RWPE2 (cell line): ENCODE measurements at regions not wholly inside any gene's neighbourhood (a gene's known extent, or its start where the extent isn't known, plus 50 kb on each side); places are given as distances from the start of the nearest gene placed in this dataset.

ENCODE experiments used
- ATAC-seq: fragments of 200-7000 bp; cut with Tn5 transposase; 3 replicates; pipeline ENCODE4 v1.9.1; 2021; ENCODE audit warnings: low read depth
- DNase-seq: peaks from one replicate; pipeline ENCODE4 v3.0.0-alpha.2; 2020; ENCODE audit warnings: low spot score
- H3K27ac ChIP-seq: fragments of 450-650 bp; 2 replicates; pipeline ENCODE4 v1.5.1; 2017; ENCODE audit warnings: mild to moderate bottlenecking; ENCODE audit not compliant: poor library complexity, severe bottlenecking
- H3K27me3 ChIP-seq: fragments of 250-450 bp; sonication (Bioruptor Pico); 2 replicates; pipeline ENCODE4 v1.5.1; 2021; ENCODE audit warnings: mild to moderate bottlenecking, moderate library complexity; ENCODE audit not compliant: insufficient read depth, poor library complexity, severe bottlenecking
- H3K36me3 ChIP-seq: fragments of 250-450 bp; sonication (Bioruptor Pico); 2 replicates; pipeline ENCODE4 v1.5.1; 2020; ENCODE audit warnings: low read depth, mild to moderate bottlenecking, moderate library complexity
- H3K4me1 ChIP-seq: fragments of 250-450 bp; sonication (Bioruptor Pico); 2 replicates; pipeline ENCODE4 v1.5.1; 2021; ENCODE audit warnings: mild to moderate bottlenecking, moderate library complexity; ENCODE audit not compliant: insufficient read depth, poor library complexity, severe bottlenecking
- H3K4me3 ChIP-seq: fragments of 250-450 bp; sonication (Bioruptor Pico); 2 replicates; pipeline ENCODE4 v1.5.1; 2021; ENCODE audit warnings: mild to moderate bottlenecking, moderate library complexity; ENCODE audit not compliant: severe bottlenecking
- H3K9me3 ChIP-seq: fragments of 250-450 bp; sonication (Bioruptor Pico); 2 replicates; pipeline ENCODE4 v1.5.1; 2021; ENCODE audit warnings: mild to moderate bottlenecking, moderate library complexity; ENCODE audit not compliant: severe bottlenecking
- TF ChIP-seq, protein P1 (sequence below): fragments of 450-650 bp; IDR thresholded peaks from one replicate; pipeline ENCODE4 v1.5.1; 2017; ENCODE audit warnings: mild to moderate bottlenecking, moderate library complexity; ENCODE audit not compliant: poor library complexity, severe bottlenecking

DNA sequence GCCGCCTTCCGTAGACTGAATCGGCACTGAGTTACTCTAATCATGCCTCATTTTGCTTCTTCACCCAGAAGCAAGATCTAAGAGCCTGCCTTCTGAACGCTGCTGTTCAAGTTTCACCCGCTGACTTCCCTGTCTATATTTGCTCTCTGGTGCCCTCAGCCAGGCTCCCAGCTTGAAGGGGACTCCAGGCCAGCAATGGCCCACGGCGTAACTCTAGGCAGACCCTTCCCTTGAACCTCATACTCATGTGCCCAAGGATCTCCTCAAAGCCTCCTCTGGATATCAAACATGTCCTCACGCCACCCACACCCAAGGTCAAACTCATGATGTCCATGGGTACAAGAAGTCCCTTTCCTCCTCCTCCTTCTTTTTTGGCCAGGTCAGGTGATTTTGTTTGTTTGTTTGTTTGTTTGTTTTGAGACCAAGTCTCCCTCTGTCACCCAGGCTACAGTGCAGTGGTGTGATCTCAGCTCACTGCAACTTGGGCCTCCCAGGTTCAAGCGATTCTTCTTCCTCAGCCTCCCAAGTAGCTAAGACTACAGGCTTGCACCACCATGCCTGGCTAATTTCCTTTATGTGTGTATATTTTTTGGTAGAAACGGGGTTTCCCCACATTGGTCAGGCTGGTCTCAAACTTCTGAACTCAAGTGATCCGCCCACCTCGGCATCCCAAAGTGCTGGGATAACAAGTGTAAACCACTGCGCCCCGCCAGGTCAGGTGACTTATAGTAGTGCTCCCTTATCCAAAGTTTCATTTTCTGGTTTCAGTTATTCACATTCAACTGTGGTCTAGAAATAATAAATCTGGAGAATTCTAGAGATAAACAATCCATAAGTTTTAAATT, 239.0 kb downstream of the SYK start:
- DNase-seq (no peak), ATAC-seq (no peak)
- Histone ChIP-seq H3K27ac (no peak overlapping the region), H3K4me3 (no peak overlapping the region), H3K27me3 (no peaks in the 10 kb centered on the region), H3K9me3 (no peaks in the 10 kb centered on the region), H3K4me1 (peaks cover 12% of the 10 kb centered on the region), H3K36me3 (no peaks in the 10 kb centered on the region)
- TF ChIP-seq, protein P1, sequence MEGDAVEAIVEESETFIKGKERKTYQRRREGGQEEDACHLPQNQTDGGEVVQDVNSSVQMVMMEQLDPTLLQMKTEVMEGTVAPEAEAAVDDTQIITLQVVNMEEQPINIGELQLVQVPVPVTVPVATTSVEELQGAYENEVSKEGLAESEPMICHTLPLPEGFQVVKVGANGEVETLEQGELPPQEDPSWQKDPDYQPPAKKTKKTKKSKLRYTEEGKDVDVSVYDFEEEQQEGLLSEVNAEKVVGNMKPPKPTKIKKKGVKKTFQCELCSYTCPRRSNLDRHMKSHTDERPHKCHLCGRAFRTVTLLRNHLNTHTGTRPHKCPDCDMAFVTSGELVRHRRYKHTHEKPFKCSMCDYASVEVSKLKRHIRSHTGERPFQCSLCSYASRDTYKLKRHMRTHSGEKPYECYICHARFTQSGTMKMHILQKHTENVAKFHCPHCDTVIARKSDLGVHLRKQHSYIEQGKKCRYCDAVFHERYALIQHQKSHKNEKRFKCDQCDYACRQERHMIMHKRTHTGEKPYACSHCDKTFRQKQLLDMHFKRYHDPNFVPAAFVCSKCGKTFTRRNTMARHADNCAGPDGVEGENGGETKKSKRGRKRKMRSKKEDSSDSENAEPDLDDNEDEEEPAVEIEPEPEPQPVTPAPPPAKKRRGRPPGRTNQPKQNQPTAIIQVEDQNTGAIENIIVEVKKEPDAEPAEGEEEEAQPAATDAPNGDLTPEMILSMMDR = no peak

DNA sequence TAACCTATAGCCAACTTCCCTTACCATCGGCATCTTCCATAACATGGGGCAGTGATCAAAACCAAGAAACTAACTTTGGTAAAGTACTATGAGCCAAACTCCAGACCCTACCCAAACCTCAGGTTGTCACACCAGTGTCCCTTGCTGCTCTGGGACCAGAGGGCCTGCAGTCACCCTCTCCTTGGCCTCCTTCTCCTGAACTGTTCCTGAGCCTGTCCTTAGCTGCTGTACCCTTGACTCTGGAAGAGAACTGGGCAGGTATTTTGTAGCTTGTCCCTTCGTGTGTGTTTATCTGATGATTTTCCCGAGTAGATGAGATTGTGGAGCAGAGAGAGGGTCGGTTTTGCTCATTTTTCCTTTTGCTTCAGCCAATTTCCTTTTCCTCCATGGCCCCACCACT, 240.4 kb downstream of the SYK start:
- H3K36me3 ChIP-seq = no peaks in the 10 kb centered on the region
- H3K27me3 ChIP-seq = no peaks in the 10 kb centered on the region
- H3K27ac ChIP-seq = no peak overlapping the region
- DNase-seq (no peak), ATAC-seq (no peak)
- H3K4me1 ChIP-seq = peaks cover 12% of the 10 kb centered on the region
- TF ChIP-seq, protein P1 = no peak
- no peak overlapping the region for H3K4me3 ChIP-seq
- H3K9me3 ChIP-seq = no peaks in the 10 kb centered on the region

DNA sequence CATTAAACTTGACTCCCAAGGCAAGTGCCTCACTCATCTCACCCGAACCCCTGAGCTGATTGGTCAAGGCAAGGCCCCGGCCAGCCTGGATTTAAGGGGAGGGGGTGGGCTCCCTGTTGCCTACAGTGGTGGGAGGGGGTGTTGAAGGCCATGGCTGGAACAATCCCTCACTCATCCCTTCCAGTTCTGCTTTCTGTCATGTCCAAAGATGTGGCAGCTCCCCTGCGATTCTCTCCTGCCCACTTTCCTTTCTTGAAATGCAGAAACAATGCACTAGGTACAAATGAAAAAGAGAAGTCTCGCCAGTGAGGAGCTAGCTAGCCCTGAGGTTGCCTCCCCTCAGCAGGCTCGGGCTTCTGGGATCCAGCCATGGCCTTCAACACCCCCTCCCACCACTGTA, 240.9 kb downstream of the SYK start:
- ATAC-seq (no peak), DNase-seq (no peak)
- TF ChIP-seq, protein P1 = no peak
- Histone ChIP-seq H3K9me3 (no peaks in the 10 kb centered on the region), H3K4me3 (no peak overlapping the region), H3K36me3 (no peaks in the 10 kb centered on the region), H3K27me3 (no peaks in the 10 kb centered on the region), H3K4me1 (peaks cover 12% of the 10 kb centered on the region), H3K27ac (no peak overlapping the region)

DNA sequence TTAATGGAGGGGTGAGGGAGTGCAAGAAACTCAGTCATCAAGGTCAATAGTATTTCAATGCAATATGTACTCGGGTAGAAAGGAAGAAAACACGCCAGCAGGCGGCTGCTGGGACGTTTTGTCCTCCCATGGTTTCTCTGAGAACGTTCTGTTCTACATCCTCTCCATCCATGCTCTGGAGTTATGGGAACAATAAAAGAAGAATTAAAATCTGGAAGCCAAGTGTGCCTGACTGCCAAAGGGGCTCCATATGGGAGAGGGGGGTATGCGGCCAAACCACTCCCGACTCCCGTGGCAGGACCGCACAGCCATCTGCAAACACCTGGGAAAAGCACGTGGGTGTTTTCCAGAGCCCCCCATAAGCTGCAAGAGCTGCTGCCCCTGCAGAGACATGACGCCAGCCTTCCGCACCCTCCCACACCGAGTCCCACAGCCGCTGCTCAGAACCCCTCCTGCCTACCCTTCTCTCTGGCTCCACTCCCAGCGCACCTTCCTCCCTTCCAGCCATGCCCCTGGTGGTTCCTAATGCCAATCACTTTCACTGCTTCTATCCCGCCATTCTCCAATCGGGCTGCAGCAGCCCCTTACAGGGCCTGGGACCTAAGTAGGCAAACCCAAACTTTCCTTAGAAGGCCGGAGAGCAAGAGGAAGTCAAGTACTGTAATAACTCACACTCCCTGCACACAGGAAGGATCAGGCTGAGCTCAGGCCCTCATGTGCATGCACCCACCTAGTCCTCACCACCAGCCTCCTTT, 241.6 kb downstream of the SYK start:
- no peak for DNase-seq
- no peaks in the 10 kb centered on the region for H3K9me3 ChIP-seq
- no peak for ATAC-seq
- peaks cover 6% of the 10 kb centered on the region for H3K4me1 ChIP-seq
- no peaks in the 10 kb centered on the region for H3K27me3 ChIP-seq
- H3K27ac ChIP-seq = no peak overlapping the region
- H3K4me3 ChIP-seq = no peak overlapping the region
- H3K36me3 ChIP-seq = no peaks in the 10 kb centered on the region
- TF ChIP-seq, protein P1 = no peak

DNA sequence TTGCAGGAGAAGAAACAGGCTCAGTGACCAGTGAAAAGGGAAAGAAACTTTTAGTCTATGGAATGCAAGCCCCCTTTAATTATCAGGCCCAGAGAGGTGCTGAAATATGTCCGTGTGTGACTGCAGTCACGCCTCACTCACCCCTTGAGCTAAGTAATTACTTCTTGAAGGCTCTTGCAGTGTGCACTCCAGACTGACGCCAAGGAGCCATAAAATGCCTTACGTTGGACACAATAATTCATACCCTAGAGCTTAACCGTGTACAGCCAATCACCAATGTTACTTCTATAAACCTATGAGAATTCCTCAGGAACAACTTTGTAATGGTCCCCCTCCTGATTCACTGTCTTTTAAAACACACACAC, 242.2 kb downstream of the SYK start:
- ATAC-seq (no peak), DNase-seq (no peak)
- Histone ChIP-seq H3K36me3 (no peaks in the 10 kb centered on the region), H3K4me3 (no peak overlapping the region), H3K27ac (no peak overlapping the region), H3K4me1 (peaks cover 4% of the 10 kb centered on the region), H3K9me3 (no peaks in the 10 kb centered on the region), H3K27me3 (no peaks in the 10 kb centered on the region)
- TF ChIP-seq, protein P1 = no peak
